Neuronal stem cell (in vitro differentiated cells): ENCODE measurements at regions not wholly inside any gene's neighbourhood (a gene's known extent, or its start where the extent isn't known, plus 50 kb on each side); places are given as distances from the start of the nearest gene placed in this dataset.

Experiments
- DNase-seq: peaks from one replicate; pipeline ENCODE4 v3.0.0-alpha.2; 2013; ENCODE audit warnings: low spot score
- H2AFZ ChIP-seq: one replicate; pipeline ENCODE4 v1.6.1; 2013; ENCODE audit warnings: mild to moderate bottlenecking, low read length, inconsistent platforms
- H2AK5ac ChIP-seq: 2 replicates; pipeline ENCODE4 v1.6.1; 2013; ENCODE audit warnings: low read depth, mild to moderate bottlenecking, inconsistent platforms, low read length, moderate library complexity, mixed read lengths
- H2BK120ac ChIP-seq: 2 replicates; pipeline ENCODE4 v1.6.1; 2013; ENCODE audit warnings: low read depth, mild to moderate bottlenecking, inconsistent platforms, low read length, moderate library complexity, mixed read lengths
- H2BK12ac ChIP-seq: one replicate; pipeline ENCODE4 v1.6.1; 2013; ENCODE audit warnings: low read length, inconsistent platforms
- H2BK15ac ChIP-seq: 2 replicates; pipeline ENCODE4 v1.6.1; 2013; ENCODE audit warnings: mild to moderate bottlenecking, low read length, inconsistent platforms, mixed read lengths
- H2BK5ac ChIP-seq: one replicate; pipeline ENCODE4 v1.6.1; 2013; ENCODE audit warnings: inconsistent platforms, mild to moderate bottlenecking, low read length, moderate library complexity
- H3K14ac ChIP-seq: one replicate; pipeline ENCODE4 v1.6.1; 2013; ENCODE audit warnings: low read length, inconsistent platforms
- H3K18ac ChIP-seq: 2 replicates; pipeline ENCODE4 v1.6.1; 2013; ENCODE audit warnings: low read length, inconsistent platforms
- H3K23ac ChIP-seq: 2 replicates; pipeline ENCODE4 v1.6.1; 2013; ENCODE audit warnings: low read depth, mild to moderate bottlenecking, mixed read lengths, low read length, inconsistent platforms; ENCODE audit not compliant: poor library complexity
- H3K27ac ChIP-seq: replicated peaks from 3 replicates; pipeline ENCODE4 v1.5.1; 2013; ENCODE audit warnings: low read length, inconsistent platforms
- H3K27me3 ChIP-seq, 3 experiments: 2 replicates each; pipeline ENCODE4 v1.6.1; 2013; ENCODE audit warnings: low read length in 3 of 3, mild to moderate bottlenecking in 2 of 3, inconsistent platforms in 1 of 3, low read depth in 1 of 3, mixed read lengths in 1 of 3, moderate library complexity in 1 of 3; ENCODE audit not compliant: control insufficient read depth in 3 of 3, insufficient read depth in 3 of 3
- H3K36me3 ChIP-seq, 2 donors: replicated peaks in 1 of 2; 2 replicates each; pipeline ENCODE4 v1.6.1; 2013; ENCODE audit warnings: low read length in 2 of 2; ENCODE audit not compliant: control insufficient read depth in 2 of 2, insufficient read depth in 2 of 2
- H3K4ac ChIP-seq: 2 replicates; pipeline ENCODE4 v1.6.1; 2013; ENCODE audit warnings: inconsistent platforms, mild to moderate bottlenecking, low read length, moderate library complexity
- H3K4me1 ChIP-seq, 2 donors: 1 replicate in 1 of 2; 2 replicates in 1 of 2; pipeline ENCODE4 v1.6.1; 2013; ENCODE audit warnings: low read length in 2 of 2, low read depth in 1 of 2; ENCODE audit not compliant: control insufficient read depth in 2 of 2, insufficient read depth in 1 of 2
- H3K4me2 ChIP-seq: one replicate; pipeline ENCODE4 v1.6.1; 2013; ENCODE audit warnings: mild to moderate bottlenecking, low read length, inconsistent platforms; ENCODE audit not compliant: insufficient read depth, poor library complexity, severe bottlenecking
- H3K4me3 ChIP-seq, 2 donors: 2 replicates each; pipeline ENCODE4 v1.5.1; 2013; ENCODE audit warnings: low read length in 2 of 2, mild to moderate bottlenecking in 2 of 2, inconsistent platforms in 1 of 2, moderate library complexity in 1 of 2
- H3K79me1 ChIP-seq: one replicate; pipeline ENCODE4 v1.6.1; 2013; ENCODE audit warnings: low read depth, mild to moderate bottlenecking, inconsistent platforms, low read length, moderate library complexity
- H3K9ac ChIP-seq: one replicate; pipeline ENCODE4 v1.6.1; 2013; ENCODE audit warnings: mild to moderate bottlenecking, low read depth, low read length, inconsistent platforms; ENCODE audit not compliant: poor library complexity
- H3K9me3 ChIP-seq, 2 donors: replicated peaks in 1 of 2; 2 replicates each; pipeline versions ENCODE3 to v1.6.1; 2013; ENCODE audit warnings: low read length in 2 of 2, mild to moderate bottlenecking in 2 of 2, inconsistent platforms in 1 of 2, low read depth in 1 of 2, mixed read lengths in 1 of 2, moderate library complexity in 1 of 2; ENCODE audit not compliant: control insufficient read depth in 2 of 2, insufficient read depth in 1 of 2
- H4K8ac ChIP-seq: one replicate; pipeline ENCODE4 v1.6.1; 2013; ENCODE audit warnings: low read depth, mild to moderate bottlenecking, inconsistent platforms, low read length, moderate library complexity
- H4K91ac ChIP-seq: one replicate; pipeline ENCODE4 v1.6.1; 2013; ENCODE audit warnings: low read length, low read depth, mild to moderate bottlenecking, inconsistent platforms; ENCODE audit not compliant: poor library complexity
- WGBS, 2 donors: extraction: QIAGEN DNeasy Blood & Tissue Kit; methylation state at CpG; one replicate each; pipeline ENCODE4 v1.1.7; 2013; ENCODE audit warnings: missing lambda C conversion rate in 2 of 2, mixed read lengths in 1 of 2; ENCODE audit not compliant: insufficient read length in 2 of 2, insufficient replicate concordance in 1 of 2; ENCODE audit errors: extremely low coverage in 2 of 2; 5-methylcytosine and 5-hydroxymethylcytosine counted together

DNA sequence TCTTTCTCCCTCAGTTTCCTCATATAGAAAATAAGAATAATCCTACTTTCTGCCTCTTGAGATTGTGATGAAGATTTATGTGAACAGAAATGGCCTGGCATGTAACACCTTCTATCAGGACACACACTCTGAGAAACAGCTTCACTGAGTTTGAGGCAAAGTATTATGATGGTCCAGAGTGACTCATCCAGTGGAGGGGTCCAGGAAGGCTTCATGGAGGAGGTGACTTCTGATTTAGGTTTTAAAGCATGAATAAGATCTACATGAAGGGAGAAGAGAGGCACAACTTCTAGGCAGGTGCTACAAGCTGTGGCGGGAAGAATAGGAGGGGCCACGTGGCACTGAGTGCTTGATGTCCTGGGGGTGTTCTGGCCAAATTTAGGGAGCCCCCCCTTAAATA is 124.4 kb upstream of the SDK2 start:
- Histone ChIP-seq H3K9ac (no peak overlapping the region), H3K27ac (no peak overlapping the region), H2AK5ac (no peak overlapping the region), H3K79me1 (no peaks in the 10 kb centered on the region), H2BK15ac (no peak overlapping the region), H2BK120ac (no peak overlapping the region), H3K9me3 (no peaks in the 10 kb centered on the region), H4K8ac (no peak overlapping the region), H3K36me3 (no peaks in the 10 kb centered on the region), H2BK12ac (no peak overlapping the region), H3K4ac (no peak overlapping the region), H2BK5ac (no peak overlapping the region), H3K27me3 (peaks cover 0 to 7% (median 0%) of the 10 kb centered on the region in 3 experiments), H3K4me2 (no peak overlapping the region), H3K4me3 (no peak overlapping the region), H2AFZ (no peak overlapping the region), H3K23ac (no peak overlapping the region), H3K18ac (no peak overlapping the region), H3K14ac (no peak overlapping the region), H3K4me1 (no peaks in the 10 kb centered on the region), H4K91ac (no peak overlapping the region)
- no CpG with 5 or more reads among the region's 2 CpGs for WGBS, 2 donors
- DNase-seq = no peak

- H2AFZ ChIP-seq = no peak overlapping the region
- DNase-seq = no peak
- peaks cover 0 to 7% (median 0%) of the 10 kb centered on the region in 3 experiments for H3K27me3 ChIP-seq
- H4K8ac ChIP-seq = no peak overlapping the region
- H3K79me1 ChIP-seq = no peaks in the 10 kb centered on the region
- H2BK5ac ChIP-seq = no peak overlapping the region
- no peak overlapping the region for H3K18ac ChIP-seq
- no peak overlapping the region for H3K4me3 ChIP-seq
- no peaks in the 10 kb centered on the region for H3K36me3 ChIP-seq
- no peak overlapping the region for H3K23ac ChIP-seq
- H3K4me2 ChIP-seq = no peak overlapping the region
- no peak overlapping the region for H3K14ac ChIP-seq
- no peak overlapping the region for H2BK12ac ChIP-seq
- no peak overlapping the region for H4K91ac ChIP-seq
- no peak overlapping the region for H3K27ac ChIP-seq
- H2BK15ac ChIP-seq = no peak overlapping the region
- H3K4me1 ChIP-seq = no peaks in the 10 kb centered on the region
- H3K9me3 ChIP-seq = no peaks in the 10 kb centered on the region
- H3K9ac ChIP-seq = no peak overlapping the region
- H2BK120ac ChIP-seq = no peak overlapping the region
- H2AK5ac ChIP-seq = no peak overlapping the region
- no peak overlapping the region for H3K4ac ChIP-seq
- no CpG with 5 or more reads among the region's 3 CpGs for WGBS, 2 donors
These were observed 125.2 kb upstream of the SDK2 start for GRCh38 chr17:73769479-73769878.

GRCh38 chr17:73770115-73770848 is 126.0 kb upstream of the SDK2 start:
- no peak for DNase-seq
- no CpG with 5 or more reads among the region's 12 CpGs for WGBS, 2 donors
- H3K27me3 ChIP-seq = peaks cover 0 to 7% (median 0%) of the 10 kb centered on the region in 3 experiments

GRCh38 chr17:73770849-73771229 is 126.6 kb upstream of the SDK2 start:
- Histone ChIP-seq H3K36me3 (no peaks in the 10 kb centered on the region), H3K4me2 (no peak overlapping the region), H2AFZ (no peak overlapping the region), H3K9me3 (no peaks in the 10 kb centered on the region), H2BK15ac (no peak overlapping the region), H3K18ac (no peak overlapping the region), H3K4me3 (no peak overlapping the region), H3K23ac (no peak overlapping the region), H3K79me1 (no peaks in the 10 kb centered on the region), H3K4ac (no peak overlapping the region), H2BK12ac (no peak overlapping the region), H4K8ac (no peak overlapping the region), H4K91ac (no peak overlapping the region), H3K27me3 (peaks cover 0 to 7% (median 0%) of the 10 kb centered on the region in 3 experiments), H3K27ac (no peak overlapping the region), H3K14ac (no peak overlapping the region), H3K9ac (no peak overlapping the region), H2AK5ac (no peak overlapping the region), H2BK120ac (no peak overlapping the region), H2BK5ac (no peak overlapping the region), H3K4me1 (no peaks in the 10 kb centered on the region)
- DNase-seq = no peak
- no CpG with 5 or more reads among the region's 6 CpGs for WGBS, 2 donors

More at GRCh38 chr17:73770115-73770848, 126.0 kb upstream of the SDK2 start:
- Histone ChIP-seq H2BK12ac (no peak overlapping the region), H4K91ac (no peak overlapping the region), H2AFZ (no peak overlapping the region), H3K14ac (no peak overlapping the region), H2BK15ac (no peak overlapping the region), H3K4me1 (no peaks in the 10 kb centered on the region), H3K4me3 (no peak overlapping the region), H3K27ac (no peak overlapping the region), H2AK5ac (peak overlapping the region; percentile 64), H3K9me3 (no peaks in the 10 kb centered on the region), H3K36me3 (no peaks in the 10 kb centered on the region), H3K4ac (no peak overlapping the region), H2BK5ac (no peak overlapping the region), H3K23ac (no peak overlapping the region), H4K8ac (no peak overlapping the region), H2BK120ac (no peak overlapping the region), H3K9ac (no peak overlapping the region), H3K4me2 (no peak overlapping the region), H3K79me1 (no peaks in the 10 kb centered on the region), H3K18ac (peak overlapping the region; percentile 40)
